ENCODE measurements at regions not wholly inside any gene's neighbourhood (a gene's known extent, or its start where the extent isn't known, plus 50 kb on each side); places are given as distances from the start of the nearest gene placed in this dataset.

DNA sequence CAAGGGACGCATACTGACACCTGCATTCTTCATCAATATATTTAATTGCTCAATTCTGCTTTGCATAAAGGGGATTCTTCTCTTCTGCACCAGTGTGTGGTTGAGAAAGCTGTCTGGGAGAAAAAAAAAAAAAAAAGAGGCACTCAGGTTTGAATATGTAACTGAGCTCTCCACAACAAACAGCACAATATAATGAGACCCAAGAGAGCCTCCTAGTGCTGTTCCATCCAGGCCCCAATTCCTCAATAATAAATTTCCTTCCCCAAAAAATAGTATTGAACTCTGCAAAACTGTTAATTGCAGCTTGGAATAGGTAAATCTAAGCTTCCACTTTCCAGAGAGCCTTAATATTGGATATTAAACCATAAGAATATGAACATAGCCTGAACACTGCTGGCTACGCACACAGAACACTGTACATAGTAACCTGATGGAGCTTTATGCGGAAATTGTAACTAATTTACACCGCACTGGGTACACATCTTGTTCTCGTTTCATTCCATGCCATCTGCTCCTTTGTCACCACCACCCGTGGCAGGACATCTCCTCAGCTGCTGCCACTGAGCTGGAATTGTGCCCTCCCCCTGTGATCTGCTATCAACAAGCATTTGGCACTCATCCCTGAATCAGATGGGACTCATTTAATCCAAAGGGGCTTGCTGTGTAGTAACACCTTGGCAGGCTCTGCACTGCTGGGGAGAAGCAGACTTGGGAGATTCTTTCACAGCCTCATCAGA is 272.0 kb downstream of the HHIPL2 start:
- TF ChIP-seq GATA1 (IDR thresholded peaks at IDR 0.05; ENCODE audit: low read depth, low read length) (no peak), POLR2A (IDR thresholded peaks at IDR 0.05; ENCODE audit: low read length) (no peak)

DNA sequence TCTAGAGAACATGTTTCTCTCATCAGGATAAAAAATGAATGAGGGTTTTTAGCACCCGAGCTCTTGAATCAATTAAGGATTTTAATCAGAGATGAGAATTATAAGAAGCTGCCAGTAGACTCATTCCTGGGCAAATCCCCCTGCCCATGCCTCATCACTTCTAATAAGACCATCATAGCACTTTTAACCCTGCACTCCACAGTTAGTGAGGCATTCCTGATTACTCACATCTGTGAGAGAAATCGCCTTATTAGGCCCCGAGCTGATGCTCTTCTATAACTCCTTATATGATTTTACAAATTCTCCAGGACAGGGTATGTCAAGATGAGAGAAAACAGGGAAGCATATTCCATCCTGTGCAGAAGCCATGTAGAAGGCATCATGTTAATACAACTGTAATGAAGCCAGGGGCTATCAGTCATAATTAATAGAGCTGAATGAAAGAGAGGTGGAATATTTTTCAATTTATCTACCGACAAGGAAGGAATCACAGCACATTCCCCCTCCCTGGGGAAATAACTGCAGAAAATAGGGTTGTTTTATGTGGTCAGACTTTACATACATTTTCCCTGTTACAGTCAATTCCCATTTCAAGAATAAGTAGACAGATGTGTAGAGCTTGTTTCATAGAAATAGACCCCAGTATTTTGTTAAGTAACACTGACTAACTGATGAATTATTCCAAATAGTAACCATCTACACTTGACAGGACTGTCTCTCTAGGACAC is 272.7 kb downstream of the HHIPL2 start:
- no peak for DNase-seq
- TF ChIP-seq POLR2A (IDR thresholded peaks at IDR 0.05; ENCODE audit: low read length) (no peak), GATA1 (IDR thresholded peaks at IDR 0.05; ENCODE audit: low read depth, low read length) (no peak)

More for the DNA sequence above, 272.0 kb downstream of the HHIPL2 start:
- DNase-seq = no peak

DNA sequence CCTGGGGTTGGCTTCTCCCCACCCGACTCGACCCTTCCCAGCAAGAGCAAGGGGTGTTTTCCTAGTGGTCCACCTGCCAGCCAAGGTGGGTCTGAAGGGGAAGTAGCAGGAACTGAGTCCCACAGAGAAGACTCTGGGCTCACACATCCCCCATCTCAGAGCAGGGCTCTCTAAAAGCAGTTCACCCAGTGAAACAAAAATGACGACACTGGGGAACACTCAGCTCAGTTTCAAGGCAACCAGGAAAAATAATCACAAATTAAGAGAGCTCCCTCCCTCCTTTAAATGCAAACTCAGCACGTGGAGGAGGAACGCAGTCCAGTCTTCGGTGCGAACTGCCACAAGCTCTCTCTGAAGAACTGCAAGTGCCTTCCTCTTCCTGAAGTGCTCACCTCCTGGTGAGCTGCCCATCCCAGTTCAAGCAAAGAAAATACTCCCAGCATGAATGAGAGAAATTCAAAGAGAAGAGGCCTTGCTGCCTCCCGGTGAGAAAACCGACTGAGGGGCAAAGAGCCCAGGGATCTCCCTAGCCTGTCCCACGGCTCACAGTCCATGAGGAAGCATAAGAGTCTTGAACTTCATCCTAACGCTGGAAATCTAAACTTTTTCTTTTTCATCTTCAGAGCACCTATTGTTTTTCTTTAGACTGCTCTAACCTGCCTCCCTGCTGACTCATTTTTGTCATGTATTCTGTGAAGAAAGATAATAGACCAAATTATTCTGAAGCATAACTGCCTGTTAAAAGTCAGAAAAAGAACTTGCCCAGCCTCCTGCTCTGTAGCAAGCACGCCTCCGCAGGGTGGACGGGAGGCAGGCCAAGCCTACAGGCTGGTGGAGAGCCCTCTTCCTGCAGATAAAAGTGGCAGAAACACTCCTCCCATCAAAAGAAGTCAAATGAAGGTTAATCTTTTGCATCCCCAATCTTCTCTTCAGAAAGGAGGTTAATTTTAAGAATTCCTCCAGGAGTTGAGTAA is 281.4 kb downstream of the HHIPL2 start:
- TF ChIP-seq POLR2A (IDR thresholded peaks at IDR 0.05; ENCODE audit: low read length) = no peak
- TF ChIP-seq GATA1 (IDR thresholded peaks at IDR 0.05; ENCODE audit: low read depth, low read length) = no peak
- DNase-seq = peak in 1 of 2 experiments; percentile 6

DNA sequence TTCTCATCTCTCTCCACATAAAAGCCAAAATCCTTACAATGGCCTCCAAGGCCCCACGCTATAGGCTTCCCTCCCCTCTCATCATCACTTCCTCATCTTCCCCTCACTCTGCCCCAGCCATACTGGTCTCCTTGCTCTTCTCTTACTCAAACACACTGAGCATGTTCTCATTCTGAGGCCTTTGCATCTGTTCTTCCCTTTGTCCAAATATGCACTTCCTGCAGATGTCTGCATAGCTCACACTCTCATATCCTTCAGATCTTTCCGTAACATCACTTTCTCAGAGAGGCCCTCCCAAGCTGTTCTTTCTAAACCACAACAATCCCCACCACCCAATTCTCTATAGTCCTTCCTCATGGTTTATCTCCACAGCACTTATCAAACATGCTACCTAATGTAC is 284.1 kb downstream of the HHIPL2 start:
- TF ChIP-seq POLR2A (IDR thresholded peaks at IDR 0.05; ENCODE audit: low read length) (no peak), GATA1 (IDR thresholded peaks at IDR 0.05; ENCODE audit: low read depth, low read length) (no peak)
- DNase-seq = no peak

DNA sequence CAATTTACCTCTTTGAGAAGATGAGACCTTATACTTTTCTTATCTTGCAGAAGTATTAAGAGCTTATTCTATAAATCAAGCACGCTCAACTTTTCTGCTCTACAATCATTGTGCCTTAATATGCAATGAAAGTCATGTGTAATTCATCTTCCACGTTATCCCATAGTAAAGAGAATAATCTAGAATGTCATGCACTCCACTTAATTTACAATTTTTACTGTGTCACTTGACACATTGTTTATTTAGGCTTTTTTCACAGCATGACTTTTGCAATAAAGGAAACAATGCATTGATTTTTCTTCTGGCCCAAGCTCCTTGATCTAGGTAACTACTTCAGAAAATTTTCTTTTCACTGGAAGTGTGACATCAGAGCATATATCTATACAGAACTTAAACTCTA is 290.9 kb downstream of the HHIPL2 start:
- TF ChIP-seq GATA1 (IDR thresholded peaks at IDR 0.05; ENCODE audit: low read depth, low read length) = no peak
- no peak for TF ChIP-seq POLR2A (IDR thresholded peaks at IDR 0.05; ENCODE audit: low read length)
- DNase-seq = no peak

DNA sequence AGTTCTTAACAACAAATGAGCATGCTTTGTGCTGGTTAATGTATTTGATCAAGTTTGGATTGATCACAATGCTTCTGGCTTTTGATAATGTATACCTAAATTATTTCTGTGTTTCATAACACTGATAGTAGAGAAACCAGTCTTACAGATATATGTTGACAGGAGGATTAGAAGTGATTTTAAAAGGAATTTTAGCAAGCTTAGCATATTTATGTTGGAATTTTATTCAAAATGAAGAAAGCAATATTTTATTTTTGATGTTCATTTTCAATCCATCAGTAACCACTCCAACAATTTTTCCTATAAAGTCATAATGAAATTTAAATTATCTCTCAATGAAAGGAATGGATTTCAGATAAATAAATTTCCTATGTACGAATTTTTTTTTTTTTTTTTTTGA is 291.8 kb downstream of the HHIPL2 start:
- no peak for DNase-seq
- TF ChIP-seq GATA1 (IDR thresholded peaks at IDR 0.05; ENCODE audit: low read depth, low read length) (no peak), POLR2A (IDR thresholded peaks at IDR 0.05; ENCODE audit: low read length) (no peak)

DNA sequence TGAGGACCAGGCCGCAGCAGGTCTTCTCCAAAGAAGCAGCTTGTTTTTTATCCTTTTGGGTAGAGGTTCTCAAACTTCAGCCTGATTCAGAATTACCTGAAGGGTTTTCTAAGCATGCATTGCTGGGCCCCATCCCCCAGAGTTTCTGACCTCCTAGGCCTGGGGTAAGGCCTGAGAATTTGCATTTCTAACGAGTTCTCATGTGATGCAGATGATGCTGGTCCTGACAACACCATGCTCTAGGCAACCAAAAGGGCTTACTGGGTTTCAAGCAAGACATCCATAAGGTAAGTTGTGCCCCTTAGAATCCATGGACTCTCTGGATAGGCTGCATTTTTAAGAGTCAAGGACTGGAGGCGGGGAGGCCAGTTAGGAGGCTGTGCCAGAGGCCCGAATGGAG is 295.1 kb downstream of the HHIPL2 start:
- DNase-seq = no peak
- TF ChIP-seq POLR2A (IDR thresholded peaks at IDR 0.05; ENCODE audit: low read length) = no peak
- TF ChIP-seq GATA1 (IDR thresholded peaks at IDR 0.05; ENCODE audit: low read depth, low read length) = no peak

DNA sequence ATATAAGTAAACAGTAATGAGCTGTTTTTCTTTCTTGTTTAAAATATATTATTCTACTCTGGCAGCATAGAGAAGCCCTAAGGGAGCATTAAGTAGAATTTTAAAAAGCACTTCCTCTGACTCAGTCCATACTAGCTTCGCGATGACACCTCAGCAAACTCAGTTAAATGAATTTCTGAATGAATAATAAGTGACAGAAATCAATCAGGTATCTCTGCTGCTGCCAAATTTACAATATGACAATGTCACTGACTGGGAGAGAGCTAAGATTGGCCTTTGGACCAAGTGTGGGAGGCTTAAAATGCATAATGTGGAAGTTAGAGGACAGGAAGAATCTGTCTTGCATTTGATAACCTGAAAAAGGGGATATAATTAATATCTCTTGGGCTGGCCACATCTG is 296.1 kb downstream of the HHIPL2 start:
- TF ChIP-seq POLR2A (IDR thresholded peaks at IDR 0.05; ENCODE audit: low read length) (no peak), GATA1 (IDR thresholded peaks at IDR 0.05; ENCODE audit: low read depth, low read length) (no peak)
- no peak for DNase-seq

DNA sequence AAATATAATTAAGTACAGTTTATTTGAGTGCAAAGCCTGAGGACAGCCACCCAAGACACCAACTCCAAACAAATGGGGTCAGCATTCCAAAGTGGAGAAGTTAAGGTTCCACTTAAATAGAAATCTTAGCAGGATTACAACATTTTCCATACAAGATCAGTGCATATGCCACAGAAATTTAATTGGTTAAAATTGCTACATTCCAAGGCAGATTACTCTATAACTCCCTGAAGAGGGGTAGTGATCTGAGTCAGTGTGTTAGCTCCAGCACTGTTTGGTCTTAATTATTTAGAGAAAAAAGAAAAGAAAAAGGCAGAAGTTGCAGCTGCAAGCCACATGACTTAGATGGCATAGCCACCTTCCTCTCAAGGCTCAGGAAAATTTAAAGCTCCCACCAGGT is 297.5 kb downstream of the HHIPL2 start:
- no peak for DNase-seq

DNA sequence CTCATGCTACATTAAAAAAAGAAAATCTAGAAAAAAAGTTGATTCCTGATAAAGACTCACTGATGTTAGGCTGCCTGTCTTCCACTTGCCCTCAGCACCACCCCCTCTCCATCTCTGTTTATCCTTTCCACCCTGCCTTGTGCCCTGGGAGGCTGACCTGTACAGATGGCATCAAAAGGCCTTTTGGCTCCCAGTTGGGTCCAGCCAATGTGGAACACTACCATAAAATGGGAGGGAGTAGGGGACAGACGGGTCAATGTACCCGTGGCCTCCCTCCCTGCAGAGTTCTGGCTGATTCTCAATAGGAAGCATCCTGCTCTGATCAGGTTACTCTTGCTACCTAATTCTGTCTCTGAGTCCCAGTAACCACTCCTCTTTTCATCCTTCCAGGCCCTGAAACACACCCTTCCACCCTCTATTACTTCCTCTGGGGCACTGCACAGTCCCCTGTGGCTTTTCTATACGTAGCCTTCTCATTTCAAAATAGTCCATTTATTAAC is 300.0 kb downstream of the HHIPL2 start:
- TF ChIP-seq POLR2A (IDR thresholded peaks at IDR 0.05; ENCODE audit: low read length) (no peak), GATA1 (IDR thresholded peaks at IDR 0.05; ENCODE audit: low read depth, low read length) (no peak)
- DNase-seq = no peak

More for the DNA sequence above, 297.5 kb downstream of the HHIPL2 start:
- TF ChIP-seq GATA1 (IDR thresholded peaks at IDR 0.05; ENCODE audit: low read depth, low read length) = no peak
- no peak for TF ChIP-seq POLR2A (IDR thresholded peaks at IDR 0.05; ENCODE audit: low read length)

DNA sequence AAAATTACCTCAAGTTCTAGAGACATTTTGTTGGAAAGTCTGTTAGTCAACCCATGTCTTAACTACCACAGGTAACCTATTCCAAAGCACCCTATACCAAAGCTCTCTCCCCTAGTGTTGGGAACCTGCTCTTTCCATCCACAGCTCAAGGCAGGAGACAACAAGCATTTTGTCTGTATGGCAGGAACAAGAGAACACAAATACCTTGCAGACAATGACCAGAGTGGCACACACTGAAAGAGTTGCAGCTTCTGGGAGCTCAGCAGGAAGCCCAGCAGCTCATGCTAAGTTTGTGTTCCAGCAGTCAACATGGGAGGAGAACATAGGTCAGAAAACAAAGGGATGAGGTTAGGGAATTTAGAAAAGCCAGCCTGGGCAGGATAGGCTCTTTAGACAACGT is 300.8 kb downstream of the HHIPL2 start:
- no peak for DNase-seq
- TF ChIP-seq GATA1 (IDR thresholded peaks at IDR 0.05; ENCODE audit: low read depth, low read length) = no peak
- no peak for TF ChIP-seq POLR2A (IDR thresholded peaks at IDR 0.05; ENCODE audit: low read length)

DNA sequence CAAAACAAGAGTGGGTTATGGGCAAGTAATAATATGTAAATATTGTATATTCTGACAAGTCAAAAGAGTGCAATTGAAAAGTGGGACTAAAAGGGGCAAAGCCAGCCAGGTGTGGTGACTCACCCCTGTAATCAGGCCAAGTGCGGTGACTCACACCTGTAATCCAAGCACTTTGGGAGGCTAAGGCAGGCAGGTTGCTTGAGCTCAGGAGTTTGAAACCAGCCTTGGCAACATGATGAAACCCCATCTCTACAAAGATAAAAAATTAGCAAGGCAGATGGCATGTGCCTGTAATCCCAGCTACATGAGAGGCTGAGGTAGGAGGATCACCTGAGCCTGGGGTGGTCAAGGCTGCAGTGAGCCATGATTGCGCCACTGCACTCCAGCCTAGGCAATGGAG is 304.0 kb downstream of the HHIPL2 start:
- peak; percentile 18 to 60 for DNase-seq
- no peak for TF ChIP-seq GATA1 (IDR thresholded peaks at IDR 0.05; ENCODE audit: low read depth, low read length)
- no peak for TF ChIP-seq POLR2A (IDR thresholded peaks at IDR 0.05; ENCODE audit: low read length)

DNA sequence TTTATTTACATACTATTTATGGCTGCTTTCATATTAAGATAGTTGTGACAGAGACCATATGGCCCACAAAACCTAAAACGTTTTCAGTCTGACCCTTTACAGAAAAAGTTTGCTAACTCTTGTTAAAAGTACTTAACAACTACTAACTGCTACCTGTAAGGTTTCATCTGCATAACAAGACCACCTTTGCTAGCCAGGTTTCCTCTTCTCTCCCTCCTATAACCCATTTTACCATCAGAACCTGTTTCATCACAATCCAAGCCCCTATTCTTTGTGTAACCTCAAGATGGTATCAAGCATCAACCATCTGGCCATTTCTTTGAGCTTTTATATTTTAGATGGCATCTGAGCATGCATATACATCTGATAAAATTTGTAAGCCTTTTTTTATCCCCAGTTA is 305.4 kb downstream of the HHIPL2 start:
- TF ChIP-seq POLR2A (IDR thresholded peaks at IDR 0.05; ENCODE audit: low read length) (no peak), GATA1 (IDR thresholded peaks at IDR 0.05; ENCODE audit: low read depth, low read length) (no peak)
- DNase-seq = no peak

DNA sequence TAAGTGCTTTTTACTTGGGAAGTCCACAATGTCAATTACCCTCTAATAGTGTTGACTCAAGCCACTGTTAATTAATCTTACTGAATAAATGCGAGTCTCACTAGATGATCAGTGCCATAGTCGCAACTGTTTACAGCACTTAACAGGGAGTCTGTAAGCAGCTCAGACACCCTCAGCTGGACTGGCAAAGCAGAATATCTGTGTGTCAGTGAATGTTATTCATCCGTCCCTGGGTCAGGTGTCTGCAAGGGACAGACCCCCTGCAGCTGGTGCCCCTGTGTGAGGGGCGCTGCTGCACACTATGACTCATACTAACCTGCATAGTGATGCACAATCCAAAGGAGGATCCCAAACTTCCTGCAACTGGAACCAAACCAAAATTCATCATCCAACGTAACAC is 306.5 kb downstream of the HHIPL2 start:
- TF ChIP-seq POLR2A (IDR thresholded peaks at IDR 0.05; ENCODE audit: low read length) = no peak
- TF ChIP-seq GATA1 (IDR thresholded peaks at IDR 0.05; ENCODE audit: low read depth, low read length) = no peak
- no peak for DNase-seq
